K562 (cell line): ENCODE measurements at regions not wholly inside any gene's neighbourhood (a gene's known extent, or its start where the extent isn't known, plus 50 kb on each side); places are given as distances from the start of the nearest gene placed in this dataset.

Experiments used
- ATF3 ChIP-seq, 2 experiments: fragments of 450-650 bp in 1 of 2; sonication (generic) in 1 of 2; formaldehyde crosslinking in 1 of 2; IDR thresholded peaks in 1 of 2; conservative IDR thresholded peaks in 1 of 2; 2 replicates each; pipeline versions ENCODE4 v1.6.1 to v1.8.1; 2016 to 2023; ENCODE audit warnings: mild to moderate bottlenecking in 2 of 2, moderate library complexity in 2 of 2, inconsistent platforms in 1 of 2, missing genetic modification reagents in 1 of 2
- JUN ChIP-seq, 2 experiments: sonication (generic) in 1 of 2; formaldehyde crosslinking in 1 of 2; IDR thresholded peaks; 2 replicates each; pipeline versions ENCODE4 v1.6.1 to v1.8.0; 2012 to 2022; ENCODE audit warnings: borderline replicate concordance in 2 of 2, mild to moderate bottlenecking in 2 of 2, improper control_type of control experiment in 1 of 2, low read depth in 1 of 2, low read length in 1 of 2, missing genetic modification reagents in 1 of 2
- NFIX ChIP-seq: fragments of 250-450 bp; sonication (Bioruptor Pico); IDR thresholded peaks from 2 replicates; pipeline ENCODE4 v1.4.0; 2020; ENCODE audit warnings: low read depth, mild to moderate bottlenecking, moderate library complexity
- PHB2 ChIP-seq: fragments of 450-650 bp; IDR thresholded peaks from 2 replicates; pipeline ENCODE4 v1.6.1; 2017; ENCODE audit warnings: low read depth
- RAD21 ChIP-seq, 2 experiments: fragments of 250-450 bp in 1 of 2; fragments of 450-650 bp in 1 of 2; sonication (Bioruptor Pico) in 1 of 2; formaldehyde crosslinking in 1 of 2; IDR thresholded peaks in 1 of 2; conservative IDR thresholded peaks in 1 of 2; 2 replicates each; pipeline versions ENCODE4 v1.4.0 to v1.8.0; 2020 to 2022; ENCODE audit warnings: mild to moderate bottlenecking in 2 of 2, moderate library complexity in 1 of 2
- RBM39 ChIP-seq: fragments of 200-400 bp; formaldehyde crosslinking; optimal IDR thresholded peaks from 2 replicates; pipeline ENCODE3; 2018; ENCODE audit warnings: low read depth, low read length
- ZFX ChIP-seq: sonication (generic); formaldehyde crosslinking; IDR thresholded peaks from 2 replicates; pipeline ENCODE4 v1.8.0; 2022; ENCODE audit warnings: mild to moderate bottlenecking, missing genetic modification reagents, moderate library complexity
- ZNF12 ChIP-seq: sonication (generic); formaldehyde crosslinking; IDR thresholded peaks from 2 replicates; pipeline ENCODE4 v1.4.0; 2020; ENCODE audit warnings: mild to moderate bottlenecking, missing genetic modification reagents
- ZNF639 ChIP-seq, 2 experiments: fragments of 200-800 bp in 1 of 2; sonication (Bioruptor generic) in 1 of 2; sonication (generic) in 1 of 2; formaldehyde crosslinking in 1 of 2; IDR thresholded peaks in 1 of 2; conservative IDR thresholded peaks in 1 of 2; 2 replicates each; pipeline versions ENCODE4 v1.5.0 to v1.6.1; 2016 to 2020; ENCODE audit warnings: missing compliant biosample characterization in 1 of 2, missing genetic modification characterization in 1 of 2, missing genetic modification reagents in 1 of 2
- TF ChIP-seq, protein P1 (sequence below), 2 experiments: fragments of 450-650 bp; formaldehyde crosslinking in 1 of 2; IDR thresholded peaks; 2 replicates each; pipeline versions ENCODE4 v1.4.0 to v1.6.1; 2014 to 2020; ENCODE audit warnings: mild to moderate bottlenecking in 2 of 2, borderline replicate concordance in 1 of 2, low read depth in 1 of 2
- TF ChIP-seq, protein P2 (sequence below): fragments of 250-450 bp; sonication (Bioruptor Pico); IDR thresholded peaks from 2 replicates; pipeline ENCODE4 v1.8.0; 2022; ENCODE audit warnings: inconsistent platforms

DNA sequence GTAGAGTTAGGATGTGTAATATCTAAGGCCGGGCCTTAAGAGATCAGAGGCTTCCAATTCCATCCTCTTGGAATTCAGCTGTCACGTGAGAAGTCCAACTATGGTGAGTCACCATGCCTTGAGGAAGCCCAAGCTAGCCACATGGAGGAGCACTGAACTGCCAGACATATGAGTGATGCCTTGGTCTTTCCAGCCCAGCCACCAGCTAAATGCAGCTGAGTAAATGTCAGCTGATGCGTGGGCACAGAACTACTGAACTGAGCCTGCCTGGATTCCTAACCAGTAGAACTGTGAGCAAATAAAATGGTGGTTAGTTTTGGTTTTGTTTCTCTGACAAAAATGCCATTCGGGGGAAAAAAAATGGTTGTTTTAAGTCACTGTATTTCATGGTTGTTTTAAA, 153.7 kb upstream of the SERTAD2 start:
- TF ChIP-seq NFIX (CRISPR knock-in tag) (no peak), ATF3 (IDR thresholded peaks at IDR 0.05) (peak; percentile 89), ATF3 (CRISPR knock-in tag; conservative IDR thresholded peaks at IDR 0.05) (no peak; the same call in 1 of the 2 replicates), RAD21 (CRISPR knock-in tag; conservative IDR thresholded peaks at IDR 0.05 in 1 of 2, IDR thresholded peaks at IDR 0.05 in 1 of 2) (0 out of 4 replicates have a peak, but pooled peaks have one; percentile 9 to 21), PHB2 (no peak), RBM39 (no peak), ZNF12 (CRISPR knock-in tag) (no peak), ZFX (no peak), ZNF639 (CRISPR knock-in tag; conservative IDR thresholded peaks at IDR 0.05 in 1 of 2, IDR thresholded peaks at IDR 0.05 in 1 of 2) (no peak), JUN (IDR thresholded peaks at IDR 0.05; ENCODE audit: borderline replicate concordance, low read depth, low read length) (peak; percentile 82), JUN (CRISPR knock-in tag; IDR thresholded peaks at IDR 0.05; ENCODE audit: borderline replicate concordance) (no peak)
- TF ChIP-seq, protein P1, sequence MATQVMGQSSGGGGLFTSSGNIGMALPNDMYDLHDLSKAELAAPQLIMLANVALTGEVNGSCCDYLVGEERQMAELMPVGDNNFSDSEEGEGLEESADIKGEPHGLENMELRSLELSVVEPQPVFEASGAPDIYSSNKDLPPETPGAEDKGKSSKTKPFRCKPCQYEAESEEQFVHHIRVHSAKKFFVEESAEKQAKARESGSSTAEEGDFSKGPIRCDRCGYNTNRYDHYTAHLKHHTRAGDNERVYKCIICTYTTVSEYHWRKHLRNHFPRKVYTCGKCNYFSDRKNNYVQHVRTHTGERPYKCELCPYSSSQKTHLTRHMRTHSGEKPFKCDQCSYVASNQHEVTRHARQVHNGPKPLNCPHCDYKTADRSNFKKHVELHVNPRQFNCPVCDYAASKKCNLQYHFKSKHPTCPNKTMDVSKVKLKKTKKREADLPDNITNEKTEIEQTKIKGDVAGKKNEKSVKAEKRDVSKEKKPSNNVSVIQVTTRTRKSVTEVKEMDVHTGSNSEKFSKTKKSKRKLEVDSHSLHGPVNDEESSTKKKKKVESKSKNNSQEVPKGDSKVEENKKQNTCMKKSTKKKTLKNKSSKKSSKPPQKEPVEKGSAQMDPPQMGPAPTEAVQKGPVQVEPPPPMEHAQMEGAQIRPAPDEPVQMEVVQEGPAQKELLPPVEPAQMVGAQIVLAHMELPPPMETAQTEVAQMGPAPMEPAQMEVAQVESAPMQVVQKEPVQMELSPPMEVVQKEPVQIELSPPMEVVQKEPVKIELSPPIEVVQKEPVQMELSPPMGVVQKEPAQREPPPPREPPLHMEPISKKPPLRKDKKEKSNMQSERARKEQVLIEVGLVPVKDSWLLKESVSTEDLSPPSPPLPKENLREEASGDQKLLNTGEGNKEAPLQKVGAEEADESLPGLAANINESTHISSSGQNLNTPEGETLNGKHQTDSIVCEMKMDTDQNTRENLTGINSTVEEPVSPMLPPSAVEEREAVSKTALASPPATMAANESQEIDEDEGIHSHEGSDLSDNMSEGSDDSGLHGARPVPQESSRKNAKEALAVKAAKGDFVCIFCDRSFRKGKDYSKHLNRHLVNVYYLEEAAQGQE (IDR thresholded peaks at IDR 0.05; ENCODE audit: borderline replicate concordance): 0 out of 2 replicates have a peak, but pooled peaks have one; percentile 20
- TF ChIP-seq, protein P1 (CRISPR knock-in tag; IDR thresholded peaks at IDR 0.05; ENCODE audit: low read depth): no peak
- TF ChIP-seq, protein P2, sequence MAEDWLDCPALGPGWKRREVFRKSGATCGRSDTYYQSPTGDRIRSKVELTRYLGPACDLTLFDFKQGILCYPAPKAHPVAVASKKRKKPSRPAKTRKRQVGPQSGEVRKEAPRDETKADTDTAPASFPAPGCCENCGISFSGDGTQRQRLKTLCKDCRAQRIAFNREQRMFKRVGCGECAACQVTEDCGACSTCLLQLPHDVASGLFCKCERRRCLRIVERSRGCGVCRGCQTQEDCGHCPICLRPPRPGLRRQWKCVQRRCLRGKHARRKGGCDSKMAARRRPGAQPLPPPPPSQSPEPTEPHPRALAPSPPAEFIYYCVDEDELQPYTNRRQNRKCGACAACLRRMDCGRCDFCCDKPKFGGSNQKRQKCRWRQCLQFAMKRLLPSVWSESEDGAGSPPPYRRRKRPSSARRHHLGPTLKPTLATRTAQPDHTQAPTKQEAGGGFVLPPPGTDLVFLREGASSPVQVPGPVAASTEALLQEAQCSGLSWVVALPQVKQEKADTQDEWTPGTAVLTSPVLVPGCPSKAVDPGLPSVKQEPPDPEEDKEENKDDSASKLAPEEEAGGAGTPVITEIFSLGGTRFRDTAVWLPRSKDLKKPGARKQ (CRISPR knock-in tag): no peak
